Ovary (tissue), 3 donors: ENCODE measurements at regions not wholly inside any gene's neighbourhood (a gene's known extent, or its start where the extent isn't known, plus 50 kb on each side); places are given as distances from the start of the nearest gene placed in this dataset.

Experiments
- CTCF ChIP-seq, 3 donors: fragments of 450-650 bp in 2 of 3; fragments of 200-600 bp in 1 of 3; IDR thresholded peaks; one replicate each; pipeline versions ENCODE4 v1.5.1 to v1.8.0; 2016 to 2022; ENCODE audit warnings: antibody characterized with exemption in 3 of 3, mild to moderate bottlenecking in 1 of 3
- EP300 ChIP-seq: sonication (generic); formaldehyde crosslinking; IDR thresholded peaks from one replicate; pipeline ENCODE4 v1.6.1; 2017; ENCODE audit warnings: antibody characterized with exemption
- donor health status: DM: no; HTN: no; CAD: no.

GRCh38 chr10:58991856-58992255, 184.6 kb upstream of the PHYHIPL start:
- TF ChIP-seq CTCF (IDR thresholded peaks at IDR 0.05) = no peak
- no peak for TF ChIP-seq EP300
